IMR-90 (cell line): ENCODE measurements at regions not wholly inside any gene's neighbourhood (a gene's known extent, or its start where the extent isn't known, plus 50 kb on each side); places are given as distances from the start of the nearest gene placed in this dataset.

Source experiments
- CEBPB ChIP-seq: IDR thresholded peaks from 2 replicates; pipeline ENCODE4 v1.6.1; 2012; ENCODE audit warnings: low read depth, low read length, improper control_type of control experiment
- FOS ChIP-seq: fragments of 150-350 bp; IDR thresholded peaks from 2 replicates; pipeline ENCODE4 v1.6.1; 2016; ENCODE audit warnings: low read depth, low read length
- POLR2A ChIP-seq: IDR thresholded peaks from 2 replicates; pipeline ENCODE4 v1.6.1; 2012; ENCODE audit warnings: mild to moderate bottlenecking, low read depth, low read length
- TF ChIP-seq, protein P1 (sequence below): conservative IDR thresholded peaks from 2 replicates; pipeline ENCODE4 v1.5.1; 2012; ENCODE audit warnings: mild to moderate bottlenecking, low read depth, low read length, improper control_type of control experiment

DNA sequence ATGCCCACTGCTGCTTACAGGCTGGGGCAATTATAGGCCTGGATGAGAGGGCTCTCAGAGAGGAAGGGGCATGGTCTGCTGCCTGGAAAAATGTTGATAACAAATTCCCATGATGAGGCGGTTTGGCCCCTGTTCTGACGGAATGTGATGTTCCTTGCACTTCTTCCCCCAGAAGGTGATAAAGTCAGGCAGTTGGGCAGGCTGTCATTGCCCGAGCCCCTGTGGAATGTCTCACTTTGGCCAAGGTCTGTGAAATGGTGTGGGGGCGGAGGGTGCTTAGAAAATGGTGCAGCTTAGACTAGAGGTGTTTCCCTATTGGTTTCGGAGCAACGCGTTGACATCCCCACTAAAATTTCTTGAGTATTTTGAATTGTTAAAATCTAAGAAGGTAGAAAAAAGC, 1360.0 kb downstream of the AACS start:
- TF ChIP-seq, protein P1, sequence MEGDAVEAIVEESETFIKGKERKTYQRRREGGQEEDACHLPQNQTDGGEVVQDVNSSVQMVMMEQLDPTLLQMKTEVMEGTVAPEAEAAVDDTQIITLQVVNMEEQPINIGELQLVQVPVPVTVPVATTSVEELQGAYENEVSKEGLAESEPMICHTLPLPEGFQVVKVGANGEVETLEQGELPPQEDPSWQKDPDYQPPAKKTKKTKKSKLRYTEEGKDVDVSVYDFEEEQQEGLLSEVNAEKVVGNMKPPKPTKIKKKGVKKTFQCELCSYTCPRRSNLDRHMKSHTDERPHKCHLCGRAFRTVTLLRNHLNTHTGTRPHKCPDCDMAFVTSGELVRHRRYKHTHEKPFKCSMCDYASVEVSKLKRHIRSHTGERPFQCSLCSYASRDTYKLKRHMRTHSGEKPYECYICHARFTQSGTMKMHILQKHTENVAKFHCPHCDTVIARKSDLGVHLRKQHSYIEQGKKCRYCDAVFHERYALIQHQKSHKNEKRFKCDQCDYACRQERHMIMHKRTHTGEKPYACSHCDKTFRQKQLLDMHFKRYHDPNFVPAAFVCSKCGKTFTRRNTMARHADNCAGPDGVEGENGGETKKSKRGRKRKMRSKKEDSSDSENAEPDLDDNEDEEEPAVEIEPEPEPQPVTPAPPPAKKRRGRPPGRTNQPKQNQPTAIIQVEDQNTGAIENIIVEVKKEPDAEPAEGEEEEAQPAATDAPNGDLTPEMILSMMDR = no peak
- TF ChIP-seq FOS (no peak), CEBPB (no peak), POLR2A (no peak)
